ENCODE measurements at regions not wholly inside any gene's neighbourhood (a gene's known extent, or its start where the extent isn't known, plus 50 kb on each side); places are given as distances from the start of the nearest gene placed in this dataset.

DNA sequence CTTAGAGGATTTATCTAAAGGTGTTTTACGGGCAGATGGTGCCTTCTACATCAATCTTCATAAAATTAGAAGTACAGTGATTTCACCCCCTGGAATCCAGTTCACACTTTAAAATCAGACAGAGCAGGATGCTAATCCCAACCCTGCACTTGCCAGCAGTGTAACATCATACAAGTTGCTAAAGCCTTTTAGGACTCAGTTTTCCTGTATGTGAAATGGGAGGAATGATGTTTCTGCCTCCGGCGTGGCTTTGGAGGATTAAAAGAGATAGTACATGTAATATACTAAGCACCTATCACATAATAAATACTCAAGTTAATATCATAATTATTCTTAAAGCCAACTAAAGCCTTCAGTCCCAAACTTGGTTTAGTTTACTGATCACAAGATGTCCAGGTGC is 257.2 kb upstream of the THBS1 start:
- ATAC-seq (ENCODE audit: low FRiP score) (no peak), DNase-seq (ENCODE audit: low spot score) (no peak)
- TF ChIP-seq, protein P1, sequence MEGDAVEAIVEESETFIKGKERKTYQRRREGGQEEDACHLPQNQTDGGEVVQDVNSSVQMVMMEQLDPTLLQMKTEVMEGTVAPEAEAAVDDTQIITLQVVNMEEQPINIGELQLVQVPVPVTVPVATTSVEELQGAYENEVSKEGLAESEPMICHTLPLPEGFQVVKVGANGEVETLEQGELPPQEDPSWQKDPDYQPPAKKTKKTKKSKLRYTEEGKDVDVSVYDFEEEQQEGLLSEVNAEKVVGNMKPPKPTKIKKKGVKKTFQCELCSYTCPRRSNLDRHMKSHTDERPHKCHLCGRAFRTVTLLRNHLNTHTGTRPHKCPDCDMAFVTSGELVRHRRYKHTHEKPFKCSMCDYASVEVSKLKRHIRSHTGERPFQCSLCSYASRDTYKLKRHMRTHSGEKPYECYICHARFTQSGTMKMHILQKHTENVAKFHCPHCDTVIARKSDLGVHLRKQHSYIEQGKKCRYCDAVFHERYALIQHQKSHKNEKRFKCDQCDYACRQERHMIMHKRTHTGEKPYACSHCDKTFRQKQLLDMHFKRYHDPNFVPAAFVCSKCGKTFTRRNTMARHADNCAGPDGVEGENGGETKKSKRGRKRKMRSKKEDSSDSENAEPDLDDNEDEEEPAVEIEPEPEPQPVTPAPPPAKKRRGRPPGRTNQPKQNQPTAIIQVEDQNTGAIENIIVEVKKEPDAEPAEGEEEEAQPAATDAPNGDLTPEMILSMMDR (IDR thresholded peaks at IDR 0.05) = no peak

DNA sequence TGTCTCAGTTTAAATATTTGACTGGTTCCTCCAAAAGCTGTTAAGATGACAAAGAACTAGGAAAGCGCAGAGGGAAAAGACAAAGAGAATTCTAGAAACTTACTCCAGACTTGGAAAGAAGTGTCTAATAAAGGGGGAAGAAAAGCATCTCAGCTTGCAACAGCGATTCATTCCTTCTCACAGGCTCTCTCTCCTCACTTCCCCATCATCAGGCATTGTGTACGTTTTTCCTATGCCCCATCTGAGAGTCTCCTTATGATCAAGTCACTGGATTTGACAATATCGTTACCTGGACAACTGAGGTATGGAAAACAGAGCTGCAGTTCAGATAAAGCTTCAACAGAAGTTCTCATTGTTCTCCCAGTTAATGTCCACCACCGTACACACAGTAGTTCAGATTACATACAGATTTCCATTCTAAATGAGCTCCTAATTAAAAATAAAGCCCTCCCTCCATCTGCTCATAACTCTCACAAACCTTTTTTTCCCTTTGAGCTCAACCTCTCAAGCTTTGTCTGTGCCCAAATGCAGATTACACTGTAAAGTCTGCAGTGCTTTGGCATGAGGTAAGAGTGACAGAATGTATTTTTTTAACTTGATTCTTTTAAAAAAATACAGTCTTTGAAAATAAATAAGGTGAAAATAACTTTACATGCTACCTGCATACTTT is 254.4 kb upstream of the THBS1 start:
- TF ChIP-seq, protein P1 (IDR thresholded peaks at IDR 0.05) = no peak
- DNase-seq (ENCODE audit: low spot score) (no peak), ATAC-seq (ENCODE audit: low FRiP score) (no peak)

DNA sequence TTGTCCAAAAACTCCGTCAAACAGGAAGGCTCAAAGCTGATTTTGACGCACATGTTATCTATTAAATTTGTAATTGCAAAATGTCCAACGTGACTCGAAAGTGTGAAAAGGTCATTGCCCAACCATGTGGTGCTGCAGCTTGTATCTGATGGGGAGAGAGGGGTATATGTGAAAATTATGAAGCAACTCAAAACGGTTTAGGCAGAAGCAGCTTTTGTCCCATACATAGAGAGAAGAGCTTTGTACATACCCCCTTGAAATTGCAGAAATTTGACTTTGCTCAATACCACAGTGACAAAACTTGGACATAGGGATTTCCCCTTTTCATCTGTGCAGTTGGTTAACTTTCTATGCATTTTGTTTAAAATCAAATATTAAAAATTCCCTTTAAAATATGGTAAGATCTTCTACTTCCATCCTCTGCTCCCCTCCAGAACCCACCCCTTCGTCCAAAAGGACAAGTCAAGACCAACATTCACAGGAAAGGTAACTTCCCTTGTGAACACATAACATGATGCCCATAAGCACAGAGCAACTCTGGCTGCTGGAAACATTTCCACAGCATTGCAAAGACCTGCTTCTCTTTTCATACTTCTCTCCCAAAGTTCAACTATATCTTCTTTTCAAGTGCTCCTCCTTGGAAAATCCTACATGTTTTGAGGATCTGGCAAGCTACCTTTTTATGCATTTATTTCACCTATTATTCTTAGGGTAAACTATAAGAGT is 253.7 kb upstream of the THBS1 start:
- no peak for ATAC-seq (ENCODE audit: low FRiP score)
- DNase-seq (ENCODE audit: low spot score) = no peak
- TF ChIP-seq, protein P1 (IDR thresholded peaks at IDR 0.05) = no peak

DNA sequence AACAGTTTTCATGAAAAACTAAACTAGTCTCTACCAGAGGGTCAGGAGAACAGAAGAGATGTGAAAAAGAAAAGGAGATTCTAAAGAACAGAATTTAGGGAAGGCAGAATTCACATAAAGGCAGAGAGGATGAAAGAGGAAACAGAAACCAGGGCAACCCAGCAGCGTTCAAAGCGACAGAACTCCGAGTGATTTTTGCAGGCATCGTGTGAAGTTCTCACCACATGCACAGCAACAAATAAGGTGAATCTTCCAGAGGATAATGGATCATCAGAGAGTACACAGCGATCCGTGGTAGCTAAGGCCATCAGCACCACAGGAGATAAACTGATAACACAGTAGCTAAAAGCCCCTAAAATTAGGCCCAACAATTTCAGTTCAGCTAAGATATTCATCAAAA is 250.8 kb upstream of the THBS1 start:
- TF ChIP-seq, protein P1 (IDR thresholded peaks at IDR 0.05) = no peak
- ATAC-seq (ENCODE audit: low FRiP score) (no peak), DNase-seq (ENCODE audit: low spot score) (no peak)

DNA sequence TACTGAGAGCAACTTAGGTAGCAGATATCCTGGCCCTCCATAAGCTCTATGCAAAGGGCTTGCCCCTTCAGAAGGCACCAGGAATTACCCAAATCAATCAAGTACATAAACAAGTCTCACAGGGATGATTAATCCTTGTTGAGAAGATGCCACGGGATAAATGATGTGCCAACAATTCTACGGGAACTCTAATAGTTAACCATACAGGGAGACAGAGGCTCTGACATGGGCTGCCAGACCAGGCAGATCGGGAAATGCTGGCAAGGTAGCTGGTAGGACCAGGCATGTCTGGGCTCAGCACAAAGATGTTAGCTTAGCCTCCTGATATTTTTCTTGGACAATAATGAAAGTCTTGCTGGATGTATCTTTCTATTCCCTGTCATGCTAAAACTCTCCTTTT is 249.3 kb upstream of the THBS1 start:
- TF ChIP-seq, protein P1 (IDR thresholded peaks at IDR 0.05) = no peak
- DNase-seq (ENCODE audit: low spot score) (no peak), ATAC-seq (ENCODE audit: low FRiP score) (no peak)

DNA sequence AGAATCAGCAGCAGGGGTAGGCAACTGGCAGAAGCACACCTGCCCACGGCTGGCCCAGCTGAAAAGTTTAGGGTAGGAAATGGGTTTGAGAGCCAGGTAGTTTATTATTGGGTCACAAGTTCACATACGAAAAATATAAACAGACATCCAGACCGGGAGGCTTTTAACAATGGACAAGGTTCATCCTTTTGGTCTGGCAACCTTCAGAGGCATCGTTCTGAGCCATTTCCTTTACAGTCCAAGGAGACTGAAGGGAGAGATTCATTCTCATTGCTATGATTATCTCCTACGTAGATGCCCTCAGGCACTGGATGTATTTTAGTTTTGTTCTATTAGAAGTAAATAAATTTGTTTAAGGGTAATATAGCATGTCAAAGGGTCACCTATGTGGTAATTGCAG is 248.0 kb upstream of the THBS1 start:
- TF ChIP-seq, protein P1 (IDR thresholded peaks at IDR 0.05) = no peak
- ATAC-seq (ENCODE audit: low FRiP score) (no peak), DNase-seq (ENCODE audit: low spot score) (no peak)

DNA sequence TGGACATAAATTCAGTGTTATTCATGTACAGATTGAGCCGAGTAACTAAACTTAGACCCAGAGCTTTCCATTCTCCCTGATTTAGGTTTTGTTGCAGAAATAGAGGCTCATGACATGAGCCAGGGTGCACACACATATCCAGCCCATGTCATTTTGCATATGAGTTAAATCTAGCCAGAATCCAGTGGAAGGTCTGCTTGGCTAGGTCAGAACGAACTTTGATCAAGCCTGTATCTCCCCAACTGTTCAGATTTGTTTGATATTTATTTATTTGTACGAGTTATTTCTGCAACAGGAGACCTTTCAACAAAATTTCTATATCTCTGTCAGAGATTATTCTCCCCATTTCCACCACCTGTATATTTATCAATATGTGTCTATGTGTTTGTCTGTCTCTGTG is 247.5 kb upstream of the THBS1 start:
- ATAC-seq (ENCODE audit: low FRiP score) = no peak

More for the DNA sequence above, 247.5 kb upstream of the THBS1 start:
- no peak for DNase-seq (ENCODE audit: low spot score)
- TF ChIP-seq, protein P1 (IDR thresholded peaks at IDR 0.05) = no peak
